Thoracic aorta (tissue), 2 donors: ENCODE measurements at regions not wholly inside any gene's neighbourhood (a gene's known extent, or its start where the extent isn't known, plus 50 kb on each side); places are given as distances from the start of the nearest gene placed in this dataset.

Source experiments
- ATAC-seq: fragments of 150-250 bp; one replicate; pipeline ENCODE4 v1.8.0; 2017; ENCODE audit warnings: low read depth; ENCODE audit not compliant: insufficient number of reproducible peaks, low FRiP score
- DNase-seq: peaks from one replicate; pipeline ENCODE4 v3.0.0-alpha.2; 2020; ENCODE audit warnings: low spot score
- H3K27ac ChIP-seq, 2 donors: fragments of 200-600 bp; sonication (generic); 1 replicate in 1 of 2; 2 replicates in 1 of 2; pipeline ENCODE4 v1.5.1; 2016; ENCODE audit warnings: mild to moderate bottlenecking in 2 of 2, moderate library complexity in 2 of 2
- H3K27me3 ChIP-seq: fragments of 200-600 bp; sonication (generic); replicated peaks from 2 replicates; pipeline ENCODE4 v1.6.0; 2016; ENCODE audit warnings: mild to moderate bottlenecking; ENCODE audit not compliant: insufficient read depth
- H3K36me3 ChIP-seq: fragments of 200-600 bp; sonication (generic); one replicate; pipeline ENCODE4 v1.5.1; 2016
- H3K4me1 ChIP-seq, 2 donors: fragments of 200-600 bp; sonication (generic); 1 replicate in 1 of 2; 2 replicates in 1 of 2; pipeline versions ENCODE4 v1.5.1 to v1.6.0; 2016; ENCODE audit warnings: low read depth in 2 of 2, mild to moderate bottlenecking in 1 of 2; ENCODE audit not compliant: control insufficient read depth in 1 of 2
- H3K4me3 ChIP-seq: fragments of 200-600 bp; sonication (generic); 2 replicates; pipeline ENCODE4 v1.5.1; 2016; ENCODE audit warnings: mild to moderate bottlenecking
- H3K9me3 ChIP-seq: fragments of 200-600 bp; sonication (generic); 2 replicates; pipeline ENCODE4 v1.5.1; 2016
- TF ChIP-seq, protein P1 (sequence below): fragments of 200-600 bp; sonication (generic); IDR thresholded peaks from one replicate; pipeline ENCODE4 v1.5.1; 2019; ENCODE audit warnings: antibody characterized with exemption

GRCh38 chr21:15400905-15401304 lies 328.9 kb upstream of the USP25 start:
- no peaks in the 10 kb centered on the region for H3K36me3 ChIP-seq
- TF ChIP-seq, protein P1, sequence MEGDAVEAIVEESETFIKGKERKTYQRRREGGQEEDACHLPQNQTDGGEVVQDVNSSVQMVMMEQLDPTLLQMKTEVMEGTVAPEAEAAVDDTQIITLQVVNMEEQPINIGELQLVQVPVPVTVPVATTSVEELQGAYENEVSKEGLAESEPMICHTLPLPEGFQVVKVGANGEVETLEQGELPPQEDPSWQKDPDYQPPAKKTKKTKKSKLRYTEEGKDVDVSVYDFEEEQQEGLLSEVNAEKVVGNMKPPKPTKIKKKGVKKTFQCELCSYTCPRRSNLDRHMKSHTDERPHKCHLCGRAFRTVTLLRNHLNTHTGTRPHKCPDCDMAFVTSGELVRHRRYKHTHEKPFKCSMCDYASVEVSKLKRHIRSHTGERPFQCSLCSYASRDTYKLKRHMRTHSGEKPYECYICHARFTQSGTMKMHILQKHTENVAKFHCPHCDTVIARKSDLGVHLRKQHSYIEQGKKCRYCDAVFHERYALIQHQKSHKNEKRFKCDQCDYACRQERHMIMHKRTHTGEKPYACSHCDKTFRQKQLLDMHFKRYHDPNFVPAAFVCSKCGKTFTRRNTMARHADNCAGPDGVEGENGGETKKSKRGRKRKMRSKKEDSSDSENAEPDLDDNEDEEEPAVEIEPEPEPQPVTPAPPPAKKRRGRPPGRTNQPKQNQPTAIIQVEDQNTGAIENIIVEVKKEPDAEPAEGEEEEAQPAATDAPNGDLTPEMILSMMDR: no peak

DNA sequence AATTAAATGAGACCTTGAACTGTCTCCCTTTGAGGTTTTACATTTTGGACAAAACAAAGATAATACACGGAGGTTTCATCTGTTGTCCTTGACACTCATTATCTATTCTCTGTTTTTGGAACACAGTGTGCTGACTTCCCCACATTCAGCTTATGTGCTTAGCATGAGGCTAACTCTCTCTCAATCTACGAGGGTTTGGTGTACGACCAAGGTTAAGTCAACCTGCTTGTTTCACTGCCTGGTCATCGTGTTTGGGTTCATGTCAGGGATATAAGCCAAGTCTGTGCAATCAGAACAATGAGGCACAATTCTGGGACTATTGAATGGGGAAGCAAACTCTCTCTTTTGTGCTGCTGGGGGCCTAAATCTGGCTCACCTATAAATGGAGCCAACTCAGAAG lies 328.5 kb upstream of the USP25 start:
- ATAC-seq (no peak), DNase-seq (no peak)
- TF ChIP-seq, protein P1: no peak

More at GRCh38 chr21:15400905-15401304, 328.9 kb upstream of the USP25 start:
- Histone ChIP-seq H3K4me3 (no peak overlapping the region), H3K27ac (no peak overlapping the region), H3K27me3 (no peaks in the 10 kb centered on the region), H3K9me3 (no peaks in the 10 kb centered on the region), H3K4me1 (no peaks in the 10 kb centered on the region)
- no peak for ATAC-seq
- DNase-seq: no peak

DNA sequence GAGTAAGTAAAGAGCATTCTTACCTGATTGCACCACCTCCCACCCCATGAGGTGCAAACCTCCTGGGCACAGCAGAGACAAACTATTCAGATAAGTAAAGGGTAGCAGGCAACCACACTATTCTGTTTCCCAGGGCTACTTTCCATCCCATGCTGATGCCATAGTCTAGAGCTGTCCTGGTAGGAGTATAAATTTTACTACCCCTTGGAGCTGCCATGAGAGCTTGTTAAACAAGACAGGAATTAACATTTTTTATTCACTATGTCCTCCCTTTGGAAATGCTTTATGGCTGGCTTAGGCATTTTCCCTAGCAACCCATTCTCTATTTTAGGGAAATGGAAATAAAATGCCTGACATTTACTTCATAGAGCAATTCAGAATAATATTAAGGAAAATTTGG lies 324.6 kb upstream of the USP25 start:
- no peaks in the 10 kb centered on the region for H3K27me3 ChIP-seq
- ATAC-seq (no peak), DNase-seq (no peak)
- no peaks in the 10 kb centered on the region for H3K9me3 ChIP-seq
- H3K36me3 ChIP-seq: no peaks in the 10 kb centered on the region
- no peaks in the 10 kb centered on the region for H3K4me1 ChIP-seq
- no peak overlapping the region for H3K4me3 ChIP-seq
- no peak overlapping the region for H3K27ac ChIP-seq
- TF ChIP-seq, protein P1: no peak

More for the DNA sequence above, 328.5 kb upstream of the USP25 start:
- Histone ChIP-seq H3K4me3 (no peak overlapping the region), H3K9me3 (no peaks in the 10 kb centered on the region), H3K27ac (no peak overlapping the region), H3K36me3 (no peaks in the 10 kb centered on the region), H3K4me1 (no peaks in the 10 kb centered on the region), H3K27me3 (no peaks in the 10 kb centered on the region)

- DNase-seq: no peak
- no peaks in the 10 kb centered on the region for H3K36me3 ChIP-seq
- H3K27me3 ChIP-seq: no peaks in the 10 kb centered on the region
- no peaks in the 10 kb centered on the region for H3K4me1 ChIP-seq
- ATAC-seq: no peak
- H3K9me3 ChIP-seq: no peaks in the 10 kb centered on the region
- no peak overlapping the region for H3K27ac ChIP-seq
- no peak overlapping the region for H3K4me3 ChIP-seq
- TF ChIP-seq, protein P1: no peak
Measured at GRCh38 chr21:15406791-15407190, 323.0 kb upstream of the USP25 start.

DNA sequence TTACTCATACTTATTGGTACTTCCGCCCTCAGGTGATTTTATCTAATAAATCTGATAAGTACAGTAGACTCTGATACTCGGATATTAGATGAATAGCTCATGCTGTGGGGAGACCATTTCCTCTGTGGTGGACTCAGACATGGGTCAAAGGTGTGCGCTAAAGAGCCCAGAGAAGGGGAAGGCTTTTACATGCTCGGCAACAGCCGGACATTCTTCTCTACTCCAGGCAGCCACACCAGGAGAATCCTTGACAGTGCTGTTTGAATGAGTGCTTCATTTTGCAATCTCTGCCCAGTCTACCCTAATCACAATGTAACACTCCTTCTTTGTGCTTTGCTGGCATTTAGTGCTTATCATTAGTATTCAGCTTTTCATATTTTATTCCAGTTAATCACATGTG lies 322.2 kb upstream of the USP25 start:
- ATAC-seq: no peak
- H3K9me3 ChIP-seq: no peaks in the 10 kb centered on the region
- TF ChIP-seq, protein P1: no peak

More for the DNA sequence above, 322.2 kb upstream of the USP25 start:
- Histone ChIP-seq H3K36me3 (no peaks in the 10 kb centered on the region), H3K27me3 (no peaks in the 10 kb centered on the region), H3K4me3 (no peak overlapping the region), H3K4me1 (no peaks in the 10 kb centered on the region), H3K27ac (no peak overlapping the region)
- DNase-seq: no peak
